Kidney (tissue), 13 donors: ENCODE measurements at regions not wholly inside any gene's neighbourhood (a gene's known extent, or its start where the extent isn't known, plus 50 kb on each side); places are given as distances from the start of the nearest gene placed in this dataset.

Experiments used
- DNase-seq, 5 donors: peaks; one replicate each; pipeline ENCODE4 v3.0.0-alpha.2; 2013 to 2020
- FAIRE-seq: peaks from 2 replicates; lab custom pipeline; 2012; peaks lifted over from hg19 to GRCh38; lab: Jason Lieb, UNC
- H3K27ac ChIP-seq, 2 donors: one replicate each; pipeline ENCODE4 v1.7.0; 2013; ENCODE audit warnings: low read depth in 2 of 2, low read length in 2 of 2, inconsistent platforms in 1 of 2
- H3K27me3 ChIP-seq: one replicate; pipeline ENCODE4 v1.7.1; 2013; ENCODE audit warnings: low read length, inconsistent platforms; ENCODE audit not compliant: control insufficient read depth, insufficient read depth
- H3K36me3 ChIP-seq, 3 donors: one replicate each; pipeline versions ENCODE4 v1.7.0 to v1.7.1; 2013; ENCODE audit warnings: low read length in 3 of 3, control low read depth in 1 of 3, inconsistent platforms in 1 of 3; ENCODE audit not compliant: insufficient read depth in 3 of 3, control insufficient read depth in 2 of 3
- H3K4me1 ChIP-seq, 3 donors: one replicate each; pipeline versions ENCODE4 v1.7.0 to v1.7.1; 2013; ENCODE audit warnings: low read length in 3 of 3, inconsistent platforms in 1 of 3, low read depth in 1 of 3; ENCODE audit not compliant: control insufficient read depth in 2 of 3, insufficient read depth in 2 of 3
- H3K4me3 ChIP-seq, 3 donors: one replicate each; pipeline versions ENCODE4 v1.7.0 to v1.8.1; 2013; ENCODE audit warnings: low read length in 3 of 3, control low read depth in 1 of 3, inconsistent platforms in 1 of 3
- H3K9ac ChIP-seq, 3 donors: one replicate each; pipeline versions ENCODE4 v1.7.0 to v1.7.1; 2013; ENCODE audit warnings: low read length in 3 of 3, control low read depth in 1 of 3, inconsistent platforms in 1 of 3
- H3K9me3 ChIP-seq, 3 donors: one replicate each; pipeline versions ENCODE4 v1.7.0 to v1.7.1; 2013; ENCODE audit warnings: low read length in 3 of 3, control low read depth in 1 of 3, inconsistent platforms in 1 of 3; ENCODE audit not compliant: control insufficient read depth in 2 of 3, insufficient read depth in 1 of 3
- intact Hi-C: fragments of 100-400 bp; cut with DNase I; formaldehyde crosslinking; loops from one replicate; pipeline ENCODE4 v1.11.1; 2022
- TF ChIP-seq, protein P1 (sequence below): IDR thresholded peaks from 3 replicates; pipeline ENCODE4 v1.5.1; 2012; ENCODE audit warnings: mild to moderate bottlenecking, moderate library complexity, borderline replicate concordance; ENCODE audit not compliant: insufficient read depth; ENCODE audit errors: extremely low read depth
- donor health status: control.
- donor health status: control.
- donor health status: control.
- donor health status: control.
- donor health status: control.
- donor health status: DM: yes; HTN: yes; CAD: no.
- donor health status: Normal renal cell carcinoma (clear cell type).

DNA sequence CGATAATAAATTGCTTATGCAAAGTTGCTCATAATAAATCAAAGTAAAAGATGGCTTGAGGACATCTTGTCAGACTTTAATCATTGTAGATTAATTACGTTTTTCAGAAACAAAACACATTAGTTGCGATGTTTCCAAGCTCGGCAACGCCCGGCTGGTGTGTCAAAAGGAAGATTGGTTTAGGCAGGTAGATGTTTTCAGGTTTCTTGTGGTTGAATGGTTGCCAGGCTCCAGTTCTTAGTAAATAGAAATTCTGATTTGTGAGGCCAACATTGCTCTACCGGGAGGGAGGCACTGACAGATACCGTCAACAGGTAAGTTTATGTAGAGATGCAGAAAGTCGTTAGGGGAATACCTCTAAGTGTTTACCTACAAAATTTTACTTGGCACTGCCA lies 280.3 kb downstream of the NPR3 start:
- FAIRE-seq (no peak), DNase-seq (no peak)

DNA sequence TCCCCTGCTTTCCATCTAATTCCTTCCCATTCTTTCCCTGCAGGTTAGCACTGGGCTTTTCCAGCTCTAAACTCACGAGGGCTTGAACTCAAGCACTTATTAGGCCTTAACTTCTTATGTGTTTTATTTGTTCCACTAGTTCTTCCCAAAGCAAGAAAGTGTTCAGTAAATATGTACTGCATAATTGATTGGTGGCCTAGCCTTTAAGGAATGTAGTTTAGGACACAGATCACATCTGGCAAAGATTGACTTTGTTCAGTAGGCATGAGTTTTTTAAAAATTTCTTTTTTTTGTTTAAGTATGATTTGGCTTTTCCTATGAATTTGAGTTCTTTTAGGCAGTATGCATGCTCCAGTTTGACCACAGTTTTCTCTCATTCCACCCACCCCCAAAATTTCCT lies 285.2 kb downstream of the NPR3 start:
- DNase-seq = no peak
- intact Hi-C loops = no loop called here

More for the DNA sequence above, 280.3 kb downstream of the NPR3 start:
- TF ChIP-seq, protein P1, sequence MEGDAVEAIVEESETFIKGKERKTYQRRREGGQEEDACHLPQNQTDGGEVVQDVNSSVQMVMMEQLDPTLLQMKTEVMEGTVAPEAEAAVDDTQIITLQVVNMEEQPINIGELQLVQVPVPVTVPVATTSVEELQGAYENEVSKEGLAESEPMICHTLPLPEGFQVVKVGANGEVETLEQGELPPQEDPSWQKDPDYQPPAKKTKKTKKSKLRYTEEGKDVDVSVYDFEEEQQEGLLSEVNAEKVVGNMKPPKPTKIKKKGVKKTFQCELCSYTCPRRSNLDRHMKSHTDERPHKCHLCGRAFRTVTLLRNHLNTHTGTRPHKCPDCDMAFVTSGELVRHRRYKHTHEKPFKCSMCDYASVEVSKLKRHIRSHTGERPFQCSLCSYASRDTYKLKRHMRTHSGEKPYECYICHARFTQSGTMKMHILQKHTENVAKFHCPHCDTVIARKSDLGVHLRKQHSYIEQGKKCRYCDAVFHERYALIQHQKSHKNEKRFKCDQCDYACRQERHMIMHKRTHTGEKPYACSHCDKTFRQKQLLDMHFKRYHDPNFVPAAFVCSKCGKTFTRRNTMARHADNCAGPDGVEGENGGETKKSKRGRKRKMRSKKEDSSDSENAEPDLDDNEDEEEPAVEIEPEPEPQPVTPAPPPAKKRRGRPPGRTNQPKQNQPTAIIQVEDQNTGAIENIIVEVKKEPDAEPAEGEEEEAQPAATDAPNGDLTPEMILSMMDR = no peak
- H3K9ac ChIP-seq = no peak overlapping the region
- H3K4me1 ChIP-seq = no peaks in the 10 kb centered on the region
- no peaks in the 10 kb centered on the region for H3K36me3 ChIP-seq
- intact Hi-C loops = no loop called here
- no peak overlapping the region for H3K4me3 ChIP-seq
- no peaks in the 10 kb centered on the region for H3K27me3 ChIP-seq
- H3K9me3 ChIP-seq = no peaks in the 10 kb centered on the region
- H3K27ac ChIP-seq = no peak overlapping the region

DNA sequence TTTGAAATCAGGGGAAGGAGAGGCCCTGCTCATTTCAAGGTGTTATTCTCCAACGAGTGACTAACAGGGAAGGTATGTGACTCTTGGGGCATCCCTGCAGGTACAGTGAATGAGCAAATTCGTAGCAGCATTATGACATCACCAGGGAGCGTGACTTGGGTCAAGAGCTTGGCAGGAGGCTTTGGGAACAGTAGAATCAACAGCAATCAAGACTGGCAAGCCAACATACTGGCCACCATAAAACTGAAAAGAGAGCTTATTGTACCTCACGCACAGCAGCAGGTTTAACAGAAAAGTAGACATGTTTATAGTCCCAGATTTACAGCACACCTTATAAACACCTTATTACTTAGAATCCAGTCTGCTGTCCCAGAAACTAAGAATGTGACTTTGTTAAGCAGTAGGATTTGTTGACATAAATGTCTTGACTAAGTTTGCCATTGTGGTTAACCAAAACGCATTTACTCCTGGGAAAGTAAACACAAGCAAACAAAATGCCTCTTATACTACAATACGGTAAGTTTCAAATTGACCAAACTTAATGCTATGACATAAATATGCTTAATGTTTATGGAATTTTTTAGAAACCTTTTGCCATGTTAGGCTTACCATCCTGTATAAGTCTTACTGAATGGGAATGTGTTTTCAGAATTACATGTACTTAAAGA lies 297.8 kb downstream of the NPR3 start:
- H3K36me3 ChIP-seq = no peaks in the 10 kb centered on the region
- peaks cover 0 to 13% (median 0%) of the 10 kb centered on the region in 3 donors for H3K9me3 ChIP-seq
- no peak overlapping the region for H3K4me3 ChIP-seq
- peaks cover 0 to 6% (median 0%) of the 10 kb centered on the region in 3 donors for H3K4me1 ChIP-seq
- FAIRE-seq (no peak), DNase-seq (no peak)
- intact Hi-C loops = no loop called here
- TF ChIP-seq, protein P1 = no peak
- no peak overlapping the region for H3K9ac ChIP-seq
- no peak overlapping the region for H3K27ac ChIP-seq
- H3K27me3 ChIP-seq = no peaks in the 10 kb centered on the region

More for the DNA sequence above, 285.2 kb downstream of the NPR3 start:
- TF ChIP-seq, protein P1 = no peak
- no peaks in the 10 kb centered on the region for H3K4me1 ChIP-seq
- H3K36me3 ChIP-seq = no peaks in the 10 kb centered on the region
- FAIRE-seq = no peak
- no peak overlapping the region for H3K4me3 ChIP-seq
- H3K27me3 ChIP-seq = no peaks in the 10 kb centered on the region
- no peak overlapping the region for H3K27ac ChIP-seq
- no peaks in the 10 kb centered on the region for H3K9me3 ChIP-seq
- no peak overlapping the region for H3K9ac ChIP-seq
